Effector CD4-positive, alpha-beta T cell (primary cell): ENCODE measurements at regions not wholly inside any gene's neighbourhood (a gene's known extent, or its start where the extent isn't known, plus 50 kb on each side); places are given as distances from the start of the nearest gene placed in this dataset.

Source experiments
- DNase-seq: peaks from one replicate; pipeline ENCODE4 v3.0.0-alpha.2; 2020

GRCh38 chr3:124281453-124282316 lies 289.8 kb upstream of the ROPN1 start:
- no peak for DNase-seq

- DNase-seq: no peak
Measured at GRCh38 chr3:124282751-124283651, 291.1 kb upstream of the ROPN1 start.

- no peak for DNase-seq
Measured at GRCh38 chr3:124283652-124284023, 291.7 kb upstream of the ROPN1 start.

GRCh38 chr3:124288996-124289395 lies 297.1 kb upstream of the ROPN1 start:
- DNase-seq: no peak

- DNase-seq: no peak
Measured at GRCh38 chr3:124291008-124291407, 299.1 kb upstream of the ROPN1 start.

- DNase-seq: no peak
Measured at GRCh38 chr3:124292329-124292728, 300.4 kb upstream of the ROPN1 start.

GRCh38 chr3:124293584-124293983 lies 301.7 kb upstream of the ROPN1 start:
- no peak for DNase-seq

GRCh38 chr3:124295362-124295761 lies 303.4 kb upstream of the ROPN1 start:
- no peak for DNase-seq

GRCh38 chr3:124296406-124296805 lies 304.5 kb upstream of the ROPN1 start:
- DNase-seq: no peak

- no peak for DNase-seq
Measured at GRCh38 chr3:124297062-124297980, 305.4 kb upstream of the ROPN1 start.

- no peak for DNase-seq
Measured at GRCh38 chr3:124298301-124298700, 306.4 kb upstream of the ROPN1 start.

- DNase-seq: no peak
Measured at GRCh38 chr3:124298951-124299350, 307.0 kb upstream of the ROPN1 start.

GRCh38 chr3:124299831-124300230 lies 307.9 kb upstream of the ROPN1 start:
- DNase-seq: no peak

GRCh38 chr3:124300416-124300815 lies 308.5 kb upstream of the ROPN1 start:
- no peak for DNase-seq

GRCh38 chr3:124303305-124303910 lies 311.5 kb upstream of the ROPN1 start:
- no peak for DNase-seq

- no peak for DNase-seq
Measured at GRCh38 chr3:124306665-124307064, 314.7 kb upstream of the ROPN1 start.

- DNase-seq: no peak
Measured at GRCh38 chr3:124313621-124314020, 321.7 kb upstream of the ROPN1 start.

- DNase-seq: no peak
Measured at GRCh38 chr3:124315215-124316033, 323.5 kb upstream of the ROPN1 start.

GRCh38 chr3:124316034-124316287 lies 324.0 kb upstream of the ROPN1 start:
- DNase-seq: no peak

GRCh38 chr3:124318014-124318413 lies 326.1 kb upstream of the ROPN1 start:
- DNase-seq: no peak

- no peak for DNase-seq
Measured at GRCh38 chr3:124318656-124319055, 326.7 kb upstream of the ROPN1 start.

GRCh38 chr3:124320976-124321375 lies 329.1 kb upstream of the ROPN1 start:
- no peak for DNase-seq
